Stimulated activated CD8-positive, alpha-beta memory T cell treated with anti-CD3 and anti-CD28 coated beads, Interleukin-2, amount 100 ng/mL, for 1 hour (primary cell): ENCODE measurements at regions not wholly inside any gene's neighbourhood (a gene's known extent, or its start where the extent isn't known, plus 50 kb on each side); places are given as distances from the start of the nearest gene placed in this dataset.
"Not testable (repeated sequence)": the region's sequence is repeated elsewhere in the genome, so short reads cannot be mapped to it uniquely, and the experiment has no call there.

Source experiments
- DNase-seq, 2 donors: peaks; one replicate each; pipeline ENCODE4 v3.0.0-alpha.2; 2020; ENCODE audit warnings: low read depth in 2 of 2

GRCh38 chr10:80697926-80698325, 160.2 kb downstream of the SH2D4B start:
- no peak for DNase-seq

DNA sequence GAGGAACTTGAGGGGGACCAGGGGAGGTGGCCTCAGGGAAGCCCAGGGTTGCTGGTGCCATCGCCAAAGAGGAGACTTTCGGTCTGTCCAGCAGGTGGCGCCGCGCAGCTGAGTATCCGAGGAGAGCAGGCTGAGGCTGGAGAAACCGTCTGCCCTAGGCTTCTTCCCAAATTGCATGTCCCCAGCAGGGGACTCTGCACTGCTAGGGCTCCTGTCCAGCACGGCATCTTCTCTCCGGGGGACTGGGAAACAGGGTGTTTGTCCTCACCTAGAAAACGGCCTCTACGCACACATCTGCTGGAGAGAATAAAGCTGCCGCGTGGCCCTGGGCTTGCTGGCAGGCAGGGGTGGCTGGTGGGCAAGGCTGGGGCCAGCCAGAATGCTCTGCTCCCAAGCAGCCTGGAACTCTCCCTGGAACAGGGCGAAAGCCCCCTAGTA, 161.9 kb downstream of the SH2D4B start:
- DNase-seq = peak; percentile 36 to 48

GRCh38 chr10:80700252-80700651, 162.6 kb downstream of the SH2D4B start:
- DNase-seq = no peak

- DNase-seq = no peak
Observed at GRCh38 chr10:80700760-80701444, 163.2 kb downstream of the SH2D4B start.

GRCh38 chr10:80701706-80702105, 164.0 kb downstream of the SH2D4B start:
- DNase-seq = no peak

- DNase-seq = no peak
Observed at GRCh38 chr10:80702143-80702542, 164.4 kb downstream of the SH2D4B start.

- no peak for DNase-seq
Observed at GRCh38 chr10:80705899-80706298, 168.2 kb downstream of the SH2D4B start.

GRCh38 chr10:80708185-80708584, 170.5 kb downstream of the SH2D4B start:
- no peak for DNase-seq

- no peak for DNase-seq
Observed at GRCh38 chr10:80708808-80709207, 171.1 kb downstream of the SH2D4B start.

DNA sequence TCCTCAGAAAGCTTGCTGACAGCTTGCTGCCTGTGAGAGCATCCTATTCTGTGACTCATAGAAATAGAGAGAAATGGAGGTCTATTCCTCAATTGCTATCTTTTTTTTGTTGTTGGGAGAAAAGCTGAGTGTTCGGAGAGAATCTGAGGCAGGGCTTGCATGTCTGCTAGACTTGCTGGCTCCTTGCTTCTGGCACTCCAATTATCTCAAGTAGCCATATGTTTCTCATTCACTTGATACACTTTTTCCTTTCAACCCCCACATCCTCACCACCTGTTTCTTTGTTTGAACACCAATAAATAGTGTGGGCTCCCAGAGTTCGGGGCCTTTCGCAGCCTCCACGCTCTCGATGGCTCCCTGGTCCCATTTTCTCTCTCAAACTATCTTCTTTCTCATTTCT, 172.2 kb downstream of the SH2D4B start:
- no peak for DNase-seq

DNA sequence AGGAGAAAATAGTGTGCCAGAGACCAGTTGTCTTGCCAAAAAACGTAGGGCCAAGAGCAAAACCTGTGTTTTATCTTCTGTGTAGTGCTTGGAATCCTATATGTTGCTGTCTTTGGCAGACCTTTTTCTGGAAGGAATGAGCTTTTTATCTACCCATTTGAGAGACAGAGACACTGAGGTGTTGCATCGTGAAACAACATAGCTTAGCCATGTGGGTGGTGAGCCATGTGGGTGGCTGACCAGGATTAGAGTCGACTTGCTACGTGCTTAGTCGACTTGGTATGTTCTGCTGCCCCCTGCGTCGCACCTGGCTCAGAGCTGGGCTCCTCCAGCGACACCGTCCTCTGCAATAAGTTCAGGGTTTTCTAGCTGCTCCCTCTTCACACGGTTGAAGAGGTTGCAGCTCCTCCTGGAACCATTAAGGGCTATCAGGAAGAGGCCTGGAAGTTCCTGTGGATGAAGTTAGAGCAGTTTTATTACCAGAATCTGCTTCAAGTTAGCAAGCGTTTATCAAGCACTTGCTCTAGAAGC, 175.8 kb downstream of the SH2D4B start:
- no peak for DNase-seq

DNA sequence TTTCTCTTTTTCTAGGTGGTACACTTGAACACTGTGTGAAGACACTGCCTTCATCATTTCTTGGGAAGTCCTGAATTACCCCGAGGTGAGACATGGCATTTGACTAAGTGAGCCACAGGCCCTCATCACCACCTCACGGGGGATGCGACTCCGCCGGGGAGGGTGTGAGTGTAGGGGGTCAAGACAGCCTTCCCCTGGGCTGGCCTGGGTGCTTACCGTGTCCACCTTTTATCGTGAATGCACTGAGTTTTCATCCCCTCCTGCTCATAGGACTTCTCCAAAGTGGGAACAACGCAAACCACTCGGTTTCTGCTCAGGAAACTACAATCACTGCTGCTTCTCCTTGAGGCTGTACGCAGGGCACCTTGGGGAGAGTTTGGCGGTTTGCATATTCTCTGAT, 176.9 kb downstream of the SH2D4B start:
- DNase-seq = no peak

GRCh38 chr10:80718024-80718423, 180.3 kb downstream of the SH2D4B start:
- DNase-seq = no peak

GRCh38 chr10:80719935-80720334, 182.2 kb downstream of the SH2D4B start:
- no peak for DNase-seq

GRCh38 chr10:80720549-80720948, 182.8 kb downstream of the SH2D4B start:
- no peak for DNase-seq

DNA sequence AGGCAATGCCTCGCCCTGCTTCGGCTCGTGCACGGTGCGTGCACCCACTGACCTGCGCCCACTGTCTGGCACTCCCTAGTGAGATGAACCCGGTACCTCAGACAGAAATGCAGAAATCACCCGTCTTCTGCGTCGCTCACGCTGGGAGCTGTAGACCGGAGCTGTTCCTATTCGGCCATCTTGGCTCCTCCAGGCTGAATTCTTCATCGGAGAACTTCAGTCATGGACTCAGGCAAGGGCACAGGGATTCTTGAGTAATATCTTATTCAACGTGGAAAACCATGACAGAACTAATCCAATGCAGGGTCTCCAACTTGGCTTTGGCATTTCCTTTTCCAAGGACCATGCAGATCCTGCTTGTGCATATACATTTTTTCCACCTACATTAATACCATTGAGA, 190.7 kb downstream of the SH2D4B start:
- DNase-seq = not testable (repeated sequence)

- no peak for DNase-seq
Observed at GRCh38 chr10:80729896-80730295, 192.2 kb downstream of the SH2D4B start.

DNA sequence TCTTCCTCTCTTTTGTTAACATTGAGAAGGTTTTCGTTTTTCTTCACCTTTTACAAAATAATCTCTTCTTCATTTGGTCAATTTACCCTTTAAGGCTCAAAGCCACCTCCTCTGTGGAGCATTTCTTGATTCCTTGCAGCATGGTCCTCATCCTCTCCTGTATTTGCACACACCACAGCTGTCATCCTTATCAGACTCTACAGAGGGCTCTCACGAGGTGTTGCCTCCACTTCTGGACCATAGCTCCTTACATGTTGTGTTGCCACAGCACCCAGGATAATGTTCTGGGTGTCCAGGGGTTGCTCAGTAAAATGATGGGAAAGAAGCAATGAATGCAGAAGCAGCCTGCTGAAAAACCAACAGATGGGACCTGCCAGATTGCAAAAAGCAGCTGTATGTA, 192.8 kb downstream of the SH2D4B start:
- no peak for DNase-seq

- no peak for DNase-seq
Observed at GRCh38 chr10:80734589-80734988, 196.9 kb downstream of the SH2D4B start.

GRCh38 chr10:80737209-80737608, 199.5 kb downstream of the SH2D4B start:
- no peak for DNase-seq

DNA sequence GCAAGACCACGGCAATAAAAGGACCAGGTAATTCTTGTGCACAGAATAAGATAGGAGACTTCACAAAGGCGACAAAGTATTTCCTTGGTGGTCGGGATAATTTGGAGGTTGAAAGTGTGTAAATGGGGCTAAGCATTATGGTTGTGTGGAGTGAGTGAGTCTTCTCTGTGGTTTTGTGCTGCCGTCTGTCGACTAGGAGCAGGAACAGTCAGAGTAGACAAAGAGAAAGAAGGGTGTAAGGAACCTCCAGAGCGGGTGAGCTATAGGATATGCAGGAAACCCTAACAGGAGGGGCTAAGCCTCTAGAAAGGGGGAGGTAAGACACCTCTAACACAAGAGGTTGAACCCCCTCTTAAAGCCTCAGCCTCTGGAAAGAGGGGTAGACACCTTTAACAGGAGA, 201.6 kb downstream of the SH2D4B start:
- no peak for DNase-seq

- DNase-seq = no peak
Observed at GRCh38 chr10:80739963-80740715, 202.4 kb downstream of the SH2D4B start.

DNA sequence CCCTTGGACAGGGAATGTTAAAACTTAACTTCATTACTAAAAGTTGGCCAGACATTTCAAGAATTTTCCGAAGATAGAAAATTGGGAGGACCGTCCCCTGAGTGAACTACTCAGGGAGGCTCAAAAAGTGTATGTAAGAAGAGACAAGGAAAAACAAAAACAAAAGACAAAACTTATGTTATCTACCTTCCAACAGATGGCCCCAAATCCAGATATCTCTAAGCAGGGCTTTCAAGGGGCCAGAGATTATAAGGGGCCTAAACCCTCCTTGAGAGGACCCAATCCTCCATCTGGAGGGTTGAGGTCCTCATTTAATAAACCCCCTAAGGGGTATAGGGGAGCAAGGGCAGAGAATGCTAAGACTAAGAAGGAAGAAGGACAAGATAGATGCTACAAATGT, 203.6 kb downstream of the SH2D4B start:
- no peak for DNase-seq
